B cell (primary cell): ENCODE measurements at regions not wholly inside any gene's neighbourhood (a gene's known extent, or its start where the extent isn't known, plus 50 kb on each side); places are given as distances from the start of the nearest gene placed in this dataset.

Experiments
- ATAC-seq: fragments of 200-7000 bp; cut with Tn5 transposase; one replicate; pipeline ENCODE4 v1.10.0; 2021; ENCODE audit warnings: low read depth, mild to moderate bottlenecking, moderate number of reproducible peaks, moderate library complexity
- CTCF ChIA-PET: fragments of 350-600 bp; sonication (Branson Sonifier 250); formaldehyde crosslinking; loops from one replicate; lab custom pipeline; 2021; ENCODE audit warnings: antibody characterized with exemption, inconsistent platforms; lab: Charles Lee
- POLR2A ChIA-PET: fragments of 350-600 bp; sonication (Branson Sonifier 250); formaldehyde crosslinking; loops from one replicate; lab custom pipeline; 2021; ENCODE audit warnings: antibody characterized with exemption; lab: Charles Lee
- DNase-seq: peaks from one replicate; pipeline ENCODE4 v3.0.0; 2013
- H2AFZ ChIP-seq: 2 replicates; pipeline ENCODE4 v1.6.1; 2012; ENCODE audit warnings: mild to moderate bottlenecking, low read depth, low read length; ENCODE audit not compliant: insufficient read depth, poor library complexity, severe bottlenecking
- H3K27ac ChIP-seq, 2 donors: 1 replicate in 1 of 2; 2 replicates in 1 of 2; pipeline ENCODE4 v1.5.1; 2012 to 2013; ENCODE audit warnings: low read length in 2 of 2, mild to moderate bottlenecking in 2 of 2, moderate library complexity in 1 of 2
- H3K27me3 ChIP-seq, 4 experiments: fragments of 200-600 bp in 1 of 4; sonication (generic) in 1 of 4; replicated peaks in 1 of 4; 1 replicate in 2 of 4; 2 replicates in 2 of 4; pipeline versions ENCODE4 v1.6.1 to v1.7.0; 2013 to 2016; ENCODE audit warnings: low read length in 3 of 4, mild to moderate bottlenecking in 2 of 4, mixed read lengths in 1 of 4, moderate library complexity in 1 of 4; ENCODE audit not compliant: insufficient read depth in 4 of 4, control insufficient read depth in 3 of 4; ENCODE audit errors: control extremely low read depth in 1 of 4
- H3K36me3 ChIP-seq, 2 experiments: replicated peaks in 1 of 2; 1 replicate in 1 of 2; 2 replicates in 1 of 2; pipeline versions ENCODE4 v1.6.1 to v1.7.1; 2013; ENCODE audit warnings: low read length in 1 of 2; ENCODE audit not compliant: insufficient read depth in 2 of 2, control insufficient read depth in 1 of 2; ENCODE audit errors: control extremely low read depth in 1 of 2, extremely low read depth in 1 of 2
- H3K4me1 ChIP-seq, 2 donors: fragments of 200-600 bp in 1 of 2; sonication (generic) in 1 of 2; 1 replicate in 1 of 2; 2 replicates in 1 of 2; pipeline versions ENCODE4 v1.5.1 to v1.6.1; 2013 to 2017; ENCODE audit warnings: low read length in 2 of 2; ENCODE audit not compliant: control insufficient read depth in 2 of 2, insufficient read depth in 2 of 2
- H3K4me2 ChIP-seq: replicated peaks from 2 replicates; pipeline ENCODE3; 2012; ENCODE audit warnings: mild to moderate bottlenecking, low read depth, low read length; ENCODE audit not compliant: poor library complexity, severe bottlenecking
- H3K4me3 ChIP-seq, 5 experiments: fragments of 200-600 bp in 1 of 5; sonication (generic) in 1 of 5; 1 replicate in 3 of 5; 2 replicates in 2 of 5; pipeline versions ENCODE4 v1.5.1 to v1.7.0; 2011 to 2016; ENCODE audit warnings: low read length in 4 of 5, mild to moderate bottlenecking in 4 of 5, low read depth in 2 of 5, control low read depth in 1 of 5, moderate library complexity in 1 of 5; ENCODE audit not compliant: insufficient read depth in 1 of 5; ENCODE audit errors: control extremely low read depth in 1 of 5, extremely low read depth in 1 of 5
- H3K79me2 ChIP-seq: fragments of 200-600 bp; sonication (generic); one replicate; pipeline ENCODE4 v1.6.0; 2016; ENCODE audit warnings: low read length; ENCODE audit not compliant: control insufficient read depth, insufficient read depth
- H3K9ac ChIP-seq: fragments of 200-600 bp; sonication (generic); 2 replicates; pipeline ENCODE4 v1.6.1; 2017; ENCODE audit warnings: mild to moderate bottlenecking, low read length, moderate library complexity
- H3K9me3 ChIP-seq, 3 donors: one replicate each; pipeline versions ENCODE4 v1.6.1 to v1.7.1; 2013; ENCODE audit warnings: low read length in 2 of 3; ENCODE audit not compliant: control insufficient read depth in 2 of 3, insufficient read depth in 1 of 3; ENCODE audit errors: control extremely low read depth in 1 of 3
- H4K20me1 ChIP-seq: 2 replicates; pipeline ENCODE4 v1.6.0; 2012; ENCODE audit warnings: mild to moderate bottlenecking, low read length; ENCODE audit not compliant: insufficient read depth, control insufficient read depth, poor library complexity, severe bottlenecking
- H3K27ac Mint-ChIP-seq: one replicate; pipeline ENCODE4 v1.8.0; 2021; ENCODE audit warnings: mixed read lengths
- H3K27me3 Mint-ChIP-seq: one replicate; pipeline ENCODE4 v1.8.0; 2021; ENCODE audit warnings: mixed read lengths
- H3K4me1 Mint-ChIP-seq: one replicate; pipeline ENCODE4 v1.8.0; 2021; ENCODE audit warnings: mixed read lengths
- H3K4me3 Mint-ChIP-seq: one replicate; pipeline ENCODE4 v1.8.0; 2021; ENCODE audit warnings: mixed read lengths
- H3K9me3 Mint-ChIP-seq: one replicate; pipeline ENCODE4 v1.8.0; 2022; ENCODE audit warnings: mixed read lengths; ENCODE audit not compliant: insufficient read depth
- EZH2 ChIP-seq: IDR thresholded peaks from 2 replicates; pipeline ENCODE4 v1.6.1; 2012; ENCODE audit warnings: borderline replicate concordance, low read depth, mild to moderate bottlenecking, moderate library complexity, low read length; ENCODE audit not compliant: insufficient read depth, poor library complexity, severe bottlenecking
- WGBS: methylation state at CpG from one replicate; pipeline ENCODE4 v1.1.5; 2013; ENCODE audit warnings: missing lambda C conversion rate; ENCODE audit not compliant: insufficient coverage; 5-methylcytosine and 5-hydroxymethylcytosine counted together
- intact Hi-C: fragments of 100-400 bp; cut with micrococcal nuclease; formaldehyde crosslinking; loops from one replicate; pipeline ENCODE4 v1.10.0; 2022
- TF ChIP-seq, protein P1 (sequence below): fragments of 200-600 bp; IDR thresholded peaks from one replicate; pipeline ENCODE4 v1.8.0; 2022; ENCODE audit warnings: antibody characterized with exemption, mild to moderate bottlenecking

DNA sequence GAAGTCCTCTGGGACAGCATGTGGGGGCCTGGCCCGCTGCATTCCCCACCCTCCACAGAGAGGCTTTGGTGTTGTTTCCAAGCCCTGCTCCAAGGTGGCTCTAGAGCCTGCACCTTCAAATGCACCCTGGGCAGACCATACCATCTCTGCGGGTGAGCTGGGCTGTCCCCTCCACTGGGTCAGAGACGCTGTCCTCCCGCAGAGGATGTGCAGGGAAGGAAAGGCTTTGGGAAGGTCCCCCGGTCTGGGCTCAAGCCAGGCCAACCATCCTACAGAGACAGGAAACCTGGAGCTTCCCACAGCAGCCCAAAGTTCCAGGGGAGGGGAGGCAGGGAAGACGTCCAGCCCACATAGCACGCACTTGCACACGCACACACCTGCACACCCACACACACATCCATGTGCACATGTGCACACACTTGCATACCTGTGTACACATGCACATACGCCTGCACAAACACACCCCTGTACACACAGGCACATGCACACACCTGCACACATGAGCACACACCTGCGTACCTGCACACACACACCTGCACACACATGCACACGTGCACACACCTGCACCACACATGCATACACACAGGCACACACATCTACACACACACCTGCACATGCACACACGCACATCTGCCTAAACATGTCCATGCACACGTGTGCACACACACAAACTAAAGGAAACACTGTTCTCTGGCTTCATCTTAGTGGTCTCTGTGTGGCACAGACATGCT lies 155.4 kb downstream of the ERMARD start:
- Mint-ChIP-seq H3K4me3 (no peak overlapping the region), H3K4me1 (peaks cover 2% of the 10 kb centered on the region), H3K27ac (no peak overlapping the region), H3K9me3 (no peaks in the 10 kb centered on the region), H3K27me3 (no peaks in the 10 kb centered on the region)
- CTCF ChIA-PET: no interaction called here
- Histone ChIP-seq H4K20me1 (no peaks in the 10 kb centered on the region), H3K36me3 (no peaks in the 10 kb centered on the region), H2AFZ (no peak overlapping the region), H3K27ac (no peak overlapping the region), H3K27me3 (no peaks in the 10 kb centered on the region), H3K9me3 (peaks cover 0 to 9% (median 0%) of the 10 kb centered on the region in 3 donors), H3K4me1 (peaks cover 3 to 6% of the 10 kb centered on the region in 2 donors), H3K4me3 (no peak overlapping the region), H3K79me2 (no peaks in the 10 kb centered on the region), H3K4me2 (no peak overlapping the region), H3K9ac (no peak overlapping the region)
- TF ChIP-seq, protein P1, sequence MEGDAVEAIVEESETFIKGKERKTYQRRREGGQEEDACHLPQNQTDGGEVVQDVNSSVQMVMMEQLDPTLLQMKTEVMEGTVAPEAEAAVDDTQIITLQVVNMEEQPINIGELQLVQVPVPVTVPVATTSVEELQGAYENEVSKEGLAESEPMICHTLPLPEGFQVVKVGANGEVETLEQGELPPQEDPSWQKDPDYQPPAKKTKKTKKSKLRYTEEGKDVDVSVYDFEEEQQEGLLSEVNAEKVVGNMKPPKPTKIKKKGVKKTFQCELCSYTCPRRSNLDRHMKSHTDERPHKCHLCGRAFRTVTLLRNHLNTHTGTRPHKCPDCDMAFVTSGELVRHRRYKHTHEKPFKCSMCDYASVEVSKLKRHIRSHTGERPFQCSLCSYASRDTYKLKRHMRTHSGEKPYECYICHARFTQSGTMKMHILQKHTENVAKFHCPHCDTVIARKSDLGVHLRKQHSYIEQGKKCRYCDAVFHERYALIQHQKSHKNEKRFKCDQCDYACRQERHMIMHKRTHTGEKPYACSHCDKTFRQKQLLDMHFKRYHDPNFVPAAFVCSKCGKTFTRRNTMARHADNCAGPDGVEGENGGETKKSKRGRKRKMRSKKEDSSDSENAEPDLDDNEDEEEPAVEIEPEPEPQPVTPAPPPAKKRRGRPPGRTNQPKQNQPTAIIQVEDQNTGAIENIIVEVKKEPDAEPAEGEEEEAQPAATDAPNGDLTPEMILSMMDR: no peak
- no peak for TF ChIP-seq EZH2
- intact Hi-C loops: no loop called here
- 96% methylated on average over 10 of the region's 13 CpGs for WGBS
- ATAC-seq (no peak), DNase-seq (no peak)
- POLR2A ChIA-PET: no interaction called here

DNA sequence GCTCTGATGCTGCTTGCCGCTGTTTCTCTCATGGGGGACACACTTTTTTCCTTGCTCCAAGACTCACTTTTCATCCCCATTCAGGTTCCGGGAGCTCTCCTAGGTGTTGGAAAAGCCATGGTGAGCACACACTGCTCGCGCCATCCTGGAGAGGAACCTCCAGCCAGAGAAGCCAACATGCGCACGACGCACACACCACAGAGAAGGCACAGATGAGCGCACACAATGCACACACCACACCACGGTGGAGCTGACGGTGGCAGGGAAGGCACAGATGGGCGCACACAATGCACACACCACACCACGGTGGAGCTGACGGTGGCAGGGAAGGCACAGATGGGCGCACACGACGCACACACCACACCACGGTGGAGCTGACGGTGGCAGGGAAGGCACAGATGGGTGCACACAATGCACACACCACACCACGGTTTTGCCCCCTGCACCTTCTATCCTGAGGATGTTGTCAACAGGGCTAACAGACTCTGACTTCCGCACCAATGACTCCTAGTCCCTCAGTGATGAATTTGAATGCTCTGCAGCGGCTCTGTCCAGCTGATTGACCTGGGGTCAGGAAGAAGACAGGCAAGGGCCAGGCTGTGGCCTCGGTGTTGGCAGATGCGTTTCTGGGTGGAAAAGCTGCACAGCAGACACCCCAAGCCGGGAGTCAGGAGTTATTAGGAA lies 154.7 kb downstream of the ERMARD start:
- Histone ChIP-seq H3K36me3 (no peaks in the 10 kb centered on the region), H3K27ac (no peak overlapping the region), H3K4me3 (no peak overlapping the region), H3K27me3 (no peaks in the 10 kb centered on the region), H3K9me3 (peaks cover 0 to 9% (median 0%) of the 10 kb centered on the region in 3 donors), H3K9ac (no peak overlapping the region), H2AFZ (no peak overlapping the region), H3K4me2 (no peak overlapping the region), H4K20me1 (no peaks in the 10 kb centered on the region), H3K79me2 (no peaks in the 10 kb centered on the region), H3K4me1 (peaks cover 3 to 6% of the 10 kb centered on the region in 2 donors)
- Mint-ChIP-seq H3K9me3 (no peaks in the 10 kb centered on the region), H3K27ac (no peak overlapping the region), H3K27me3 (no peaks in the 10 kb centered on the region), H3K4me3 (no peak overlapping the region), H3K4me1 (peaks cover 2% of the 10 kb centered on the region)
- 18% methylated on average over 24 of the region's 24 CpGs for WGBS
- ATAC-seq (peak; percentile 21), DNase-seq (no peak)
- TF ChIP-seq EZH2: no peak
- TF ChIP-seq, protein P1: no peak
- ChIA-PET POLR2A (no interaction called here), CTCF (no interaction called here)
- intact Hi-C loops: no loop called here
